DMS 273 (cell line): ENCODE measurements at regions not wholly inside any gene's neighbourhood (a gene's known extent, or its start where the extent isn't known, plus 50 kb on each side); places are given as distances from the start of the nearest gene placed in this dataset.

Experiments used
- DNase-seq: peaks from one replicate; lab custom pipeline; 2025; ENCODE audit not compliant: unreplicated experiment; lab: John Stamatoyannopoulos, UW

DNA sequence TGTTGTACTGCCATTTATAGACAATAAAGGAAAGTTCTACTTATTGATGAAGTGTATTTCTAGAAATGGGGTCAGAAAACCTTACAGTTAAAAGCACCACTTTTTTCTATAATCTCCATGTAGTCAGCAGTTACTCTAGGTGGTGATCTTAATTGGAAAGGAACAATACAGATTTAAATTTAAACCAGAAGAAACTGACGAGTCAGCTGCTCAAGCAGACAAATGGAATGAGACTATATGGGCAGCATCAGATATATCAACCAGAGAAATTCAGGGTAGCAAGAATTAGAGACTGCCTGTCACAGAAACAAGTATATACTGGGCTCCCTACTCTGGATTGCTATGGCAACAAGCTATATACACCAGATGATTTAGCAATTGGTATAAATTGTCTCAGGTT lies 99.6 kb upstream of the SCG2 start:
- no peak for DNase-seq

GRCh38 chr2:223700221-223700620 lies 98.1 kb upstream of the SCG2 start:
- DNase-seq, result no peak

DNA sequence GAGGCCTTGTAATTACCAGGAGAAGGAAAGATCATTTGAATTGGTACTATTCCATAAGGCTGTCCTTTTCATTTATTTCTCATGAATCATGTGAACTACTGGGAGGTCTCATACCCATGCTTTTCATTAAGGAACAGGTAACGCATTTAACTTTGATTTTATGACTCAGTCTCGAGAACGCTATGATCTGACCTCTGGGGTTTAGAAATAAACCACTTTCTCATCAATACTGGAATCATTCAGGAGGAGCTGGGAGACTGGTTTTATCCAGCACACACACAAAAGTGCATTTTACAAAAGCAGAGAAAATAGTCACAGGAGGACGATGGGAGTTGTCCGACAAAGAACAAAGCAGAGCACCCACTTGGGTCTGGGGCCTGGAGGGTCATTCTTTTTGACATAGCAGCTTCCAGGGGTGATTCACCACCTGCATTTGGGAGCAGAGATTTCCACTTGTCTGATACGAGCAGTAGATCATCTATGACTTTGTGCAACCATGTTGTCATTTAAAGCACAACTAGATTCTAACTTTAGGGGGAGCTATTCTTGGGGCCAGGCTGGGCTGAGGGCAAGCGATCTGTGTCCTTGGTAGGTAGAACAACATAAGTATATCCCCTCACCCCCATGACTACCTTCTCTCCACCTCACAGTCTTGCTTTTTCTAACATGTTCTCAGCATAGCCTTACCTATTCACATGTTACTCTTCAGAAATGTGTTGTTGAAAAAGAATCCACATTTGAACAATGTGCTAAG lies 95.9 kb upstream of the SCG2 start:
- no peak for DNase-seq

DNA sequence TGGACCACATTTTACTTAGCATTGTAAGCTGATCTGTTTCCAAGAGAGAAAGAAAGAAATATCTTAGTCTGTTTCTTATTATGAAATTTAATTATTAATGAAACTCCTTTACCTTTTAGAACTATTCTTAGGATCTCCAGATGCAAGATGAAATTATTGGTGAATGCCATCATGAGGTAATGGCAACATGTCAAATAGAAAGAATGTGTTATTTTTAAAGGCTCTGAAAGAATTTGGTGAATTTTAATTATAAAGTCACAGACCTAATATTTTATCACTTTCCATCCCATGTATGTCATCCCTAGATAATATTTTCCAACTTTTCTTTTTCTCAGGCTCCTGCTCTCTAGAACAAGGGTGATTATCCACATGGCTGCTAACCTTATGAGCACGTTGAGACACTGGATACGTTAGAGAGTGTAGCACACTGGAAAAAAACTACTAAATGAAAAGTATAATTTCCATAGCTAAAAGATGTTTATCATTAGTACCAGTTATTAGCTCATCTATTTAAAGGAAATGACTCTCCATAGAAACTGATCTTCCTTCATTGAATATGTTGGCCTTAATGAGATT lies 95.2 kb upstream of the SCG2 start:
- no peak for DNase-seq

- DNase-seq, result no peak
These were observed 94.6 kb upstream of the SCG2 start for GRCh38 chr2:223696719-223697118.

DNA sequence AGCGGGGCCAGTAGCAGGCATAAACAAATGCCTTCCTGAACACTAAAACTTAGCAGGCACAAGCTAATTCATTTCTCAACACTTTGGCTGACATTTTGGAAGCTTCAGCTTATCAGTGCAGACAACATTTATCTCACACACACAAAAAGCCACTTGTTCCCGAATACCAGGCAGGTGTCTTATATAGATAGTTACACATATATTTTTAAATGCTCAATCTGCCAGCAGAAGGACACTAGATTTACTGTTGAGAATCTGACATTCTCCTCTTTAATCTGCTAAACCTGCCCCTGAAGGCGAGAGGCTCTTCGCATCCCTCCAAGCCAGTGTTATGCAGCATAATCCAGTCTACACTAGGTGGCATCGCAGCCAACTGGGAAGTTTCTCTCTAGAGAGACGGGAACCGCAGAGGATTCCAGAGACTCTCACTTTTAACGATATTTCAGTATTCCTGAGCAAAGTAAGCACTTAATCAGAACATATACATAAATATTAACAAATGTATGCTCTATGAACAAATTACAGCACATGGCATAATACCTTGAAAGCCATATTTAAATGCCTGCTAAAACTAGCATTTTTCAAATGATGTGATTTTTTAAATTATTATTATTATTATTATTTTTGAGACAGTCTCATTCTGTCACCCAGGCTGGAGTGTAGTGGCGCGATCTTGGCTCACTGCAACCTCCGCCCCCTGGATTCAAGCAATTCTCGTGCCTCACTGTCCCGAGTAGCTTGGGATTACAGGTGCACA lies 90.2 kb upstream of the SCG2 start:
- DNase-seq, result peak; percentile 74

DNA sequence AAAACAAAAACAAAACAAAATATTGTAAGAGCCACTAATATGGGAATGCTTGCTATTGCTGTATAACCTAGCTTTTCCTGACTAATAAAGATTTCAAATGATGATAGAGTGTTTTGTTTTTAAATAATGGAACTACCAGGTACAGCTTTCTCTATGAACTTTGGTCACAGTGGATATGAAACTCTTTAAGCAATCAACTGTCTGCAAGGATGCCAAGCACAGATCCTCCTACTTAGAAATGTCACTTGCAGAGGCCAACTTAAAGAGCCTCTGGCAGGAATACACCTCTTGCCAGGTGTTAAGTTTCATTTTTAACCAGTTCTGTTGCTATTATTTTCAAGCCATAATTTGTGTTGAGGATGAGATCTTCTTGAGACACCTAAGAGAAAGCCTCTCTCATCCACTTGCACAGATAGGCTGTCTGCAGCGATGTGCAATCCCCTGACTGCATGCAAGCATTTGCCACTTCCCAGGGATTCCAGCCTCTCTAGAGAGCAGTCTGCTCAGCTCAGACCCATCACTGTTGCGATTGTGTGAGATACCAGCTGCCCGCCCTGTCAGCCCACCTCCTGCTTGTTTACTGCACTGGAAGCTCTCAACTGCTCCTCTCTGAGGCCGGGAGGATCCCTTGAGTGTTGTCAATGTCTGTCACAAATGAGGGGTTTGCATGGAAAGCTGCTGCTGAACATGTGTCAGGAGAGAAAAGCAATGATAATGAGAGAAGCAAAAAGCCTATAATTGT lies 86.1 kb upstream of the SCG2 start:
- DNase-seq, result peak; percentile 11

- no peak for DNase-seq
These were observed 79.0 kb upstream of the SCG2 start for GRCh38 chr2:223681125-223681524.

DNA sequence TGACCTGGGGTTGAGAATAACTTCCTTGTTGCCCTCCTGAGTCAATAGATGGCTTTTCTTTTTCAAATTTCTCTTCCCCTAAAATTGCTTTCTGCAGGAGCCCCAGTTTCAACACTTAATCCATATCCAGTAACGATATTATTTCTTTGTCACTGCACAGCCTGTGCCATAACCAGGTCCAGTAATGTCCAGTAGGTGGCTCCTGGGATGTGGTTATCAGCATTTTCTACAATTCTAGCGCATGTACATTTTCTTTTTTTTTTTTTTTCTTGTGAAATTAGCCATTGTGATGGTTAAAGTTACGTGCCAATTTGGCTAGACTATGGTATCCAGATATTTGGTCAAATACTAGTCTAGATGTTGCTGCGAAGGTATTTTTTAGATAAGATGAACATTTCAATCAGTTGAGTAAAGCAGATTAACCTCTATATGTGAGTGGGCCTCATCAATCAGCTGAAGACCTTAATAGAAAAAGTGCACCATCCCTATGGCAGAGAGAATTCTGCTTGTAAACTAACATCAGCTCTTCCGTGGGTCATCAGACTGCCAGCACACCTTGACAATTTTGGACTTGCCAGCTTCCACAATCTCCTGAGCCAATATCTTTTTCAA lies 72.9 kb upstream of the SCG2 start:
- peak; percentile 28 for DNase-seq

- DNase-seq, result no peak
These were observed 67.5 kb upstream of the SCG2 start for GRCh38 chr2:223669453-223670225.

DNA sequence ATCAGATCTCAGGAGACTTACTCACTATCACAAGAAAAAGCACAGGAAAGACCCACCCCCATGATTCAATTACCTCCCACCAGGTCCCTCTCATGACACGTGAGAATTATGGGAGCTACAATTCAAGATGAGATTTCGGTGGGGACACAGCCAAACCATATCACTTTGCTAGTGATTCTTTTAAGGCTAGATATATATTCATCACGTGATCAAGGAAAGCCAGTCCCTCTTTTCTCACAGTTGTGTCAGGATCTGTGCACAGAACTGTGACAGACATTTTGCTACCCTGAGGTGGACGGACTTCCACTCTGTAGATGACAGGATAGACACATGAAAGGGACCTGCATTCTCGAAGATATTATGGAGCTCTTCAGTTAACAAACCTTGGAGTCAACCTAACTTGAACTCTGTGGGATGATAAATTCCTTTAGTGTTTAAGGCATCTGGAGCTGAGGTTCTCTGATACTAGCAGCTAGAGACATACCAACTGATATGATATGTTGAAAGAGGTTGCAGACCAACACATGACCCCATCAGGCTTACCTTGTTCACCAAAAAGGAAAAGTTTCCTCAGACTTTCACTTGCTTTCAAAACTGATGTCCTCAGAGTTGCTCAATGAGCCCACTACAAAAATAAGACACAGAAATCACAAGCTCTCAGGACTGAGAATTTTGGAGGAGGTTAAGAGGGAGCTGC lies 66.3 kb upstream of the SCG2 start:
- no peak for DNase-seq

GRCh38 chr2:223654384-223654915 lies 52.3 kb upstream of the SCG2 start:
- DNase-seq, result no peak

DNA sequence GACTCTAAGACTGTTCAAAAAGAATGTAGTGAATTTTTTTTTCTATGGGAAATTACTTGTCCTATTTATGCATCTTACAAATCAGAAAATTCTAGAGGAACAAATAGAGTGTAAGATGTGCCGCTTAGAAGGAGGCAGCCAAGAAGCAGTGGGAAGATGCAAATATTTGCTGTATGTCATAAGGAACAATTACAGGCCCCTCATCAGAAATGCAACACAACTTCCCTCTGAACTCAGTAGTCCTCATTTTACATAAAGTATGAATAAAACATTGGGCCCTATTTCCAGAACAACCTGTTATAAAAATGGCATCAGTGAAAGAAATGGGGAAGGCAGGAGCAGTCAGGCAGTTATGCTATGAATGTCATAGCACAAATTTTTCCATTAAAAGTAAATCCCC lies 50.7 kb upstream of the SCG2 start:
- no peak for DNase-seq

DNA sequence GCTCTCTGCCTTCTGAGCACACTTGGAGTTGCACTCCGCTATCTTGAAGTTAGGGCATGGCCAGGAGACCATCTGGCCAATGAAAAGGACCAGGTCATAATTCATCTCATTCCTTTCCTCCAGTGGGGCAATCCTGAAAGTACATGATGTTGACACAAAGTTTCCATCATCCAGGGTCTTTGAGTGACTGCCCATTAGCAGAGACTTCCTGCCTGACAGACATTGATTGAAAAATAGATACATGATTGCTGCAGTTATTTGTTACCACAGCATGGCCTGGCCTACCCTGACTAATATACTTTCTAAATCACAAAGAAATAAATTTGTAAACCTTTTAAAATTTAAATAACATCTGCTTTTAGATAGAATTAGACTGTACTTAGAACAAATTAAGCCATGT lies 50.0 kb upstream of the SCG2 start:
- no peak for DNase-seq
